DMS153 (cell line): ENCODE measurements at regions not wholly inside any gene's neighbourhood (a gene's known extent, or its start where the extent isn't known, plus 50 kb on each side); places are given as distances from the start of the nearest gene placed in this dataset.

Experiments used
- DNase-seq: peaks from one replicate; lab custom pipeline; 2025; lab: John Stamatoyannopoulos, UW

DNA sequence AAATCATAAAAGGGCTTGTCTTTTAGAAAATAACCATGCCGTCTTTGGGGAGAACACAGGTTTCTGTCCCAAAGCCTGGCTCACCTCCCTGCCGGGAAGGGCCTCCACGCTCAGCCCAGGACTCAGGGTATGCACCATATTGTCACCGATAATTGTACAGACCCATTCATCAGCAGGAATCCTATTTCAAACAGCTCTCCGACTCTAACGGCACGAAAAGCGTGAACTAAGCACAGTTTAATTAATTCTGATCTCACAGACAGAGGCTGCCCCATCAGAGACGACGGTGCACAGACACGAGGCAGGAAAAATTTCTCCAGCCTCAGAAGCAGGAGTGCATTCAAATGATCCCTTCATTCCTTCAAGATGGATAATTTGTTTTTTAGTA is 276.2 kb downstream of the MYCN start:
- no peak for DNase-seq

DNA sequence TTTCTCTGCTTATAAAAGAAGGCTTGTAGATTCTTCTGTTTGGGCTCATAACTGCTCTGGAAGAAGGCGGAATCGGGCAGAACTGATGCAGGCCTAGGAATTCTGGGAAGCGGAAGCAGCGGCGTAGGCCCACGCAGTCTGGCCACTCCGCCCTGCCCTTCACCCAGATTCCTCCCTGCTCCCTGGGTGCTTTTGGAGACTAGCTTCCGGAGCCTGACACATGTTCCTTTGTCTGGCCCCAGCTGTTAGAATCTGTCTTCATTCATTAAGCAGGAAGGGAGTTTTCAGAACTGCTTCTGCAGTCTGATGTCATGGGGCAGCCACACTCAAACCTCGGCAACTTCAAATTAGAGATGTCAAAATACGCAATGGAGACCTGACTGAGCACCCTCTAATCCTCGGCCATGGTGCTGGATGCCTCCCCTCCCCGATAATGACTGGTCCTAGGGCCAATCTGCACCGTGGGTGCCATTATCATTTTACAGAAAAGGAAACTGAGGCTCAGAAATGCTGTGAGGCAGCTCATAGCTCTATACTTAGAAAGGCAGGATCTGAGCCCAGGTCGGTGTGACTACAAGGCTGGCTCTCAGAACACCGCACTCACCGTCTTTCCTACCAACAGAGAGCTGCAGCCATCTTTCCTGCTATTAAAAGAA is 275.7 kb downstream of the MYCN start:
- no peak for DNase-seq

DNA sequence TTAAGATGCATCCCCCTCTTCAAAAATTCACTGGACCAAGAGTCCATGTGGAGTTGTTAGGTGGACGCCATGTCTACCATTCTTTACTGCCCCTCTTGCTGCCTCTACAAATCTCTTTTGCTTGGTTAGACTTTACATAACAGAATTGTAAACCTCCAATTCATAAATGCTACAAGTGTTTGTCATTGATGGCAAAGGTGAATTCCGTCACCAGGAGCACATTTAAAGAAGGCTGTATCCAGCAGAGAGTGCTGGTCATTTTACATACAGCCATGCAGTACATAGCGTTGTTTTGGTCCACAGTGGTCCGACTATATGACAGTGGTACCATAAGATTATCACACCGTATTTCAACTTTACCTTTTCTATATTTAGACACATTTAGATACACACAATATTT is 274.5 kb downstream of the MYCN start:
- no peak for DNase-seq

DNA sequence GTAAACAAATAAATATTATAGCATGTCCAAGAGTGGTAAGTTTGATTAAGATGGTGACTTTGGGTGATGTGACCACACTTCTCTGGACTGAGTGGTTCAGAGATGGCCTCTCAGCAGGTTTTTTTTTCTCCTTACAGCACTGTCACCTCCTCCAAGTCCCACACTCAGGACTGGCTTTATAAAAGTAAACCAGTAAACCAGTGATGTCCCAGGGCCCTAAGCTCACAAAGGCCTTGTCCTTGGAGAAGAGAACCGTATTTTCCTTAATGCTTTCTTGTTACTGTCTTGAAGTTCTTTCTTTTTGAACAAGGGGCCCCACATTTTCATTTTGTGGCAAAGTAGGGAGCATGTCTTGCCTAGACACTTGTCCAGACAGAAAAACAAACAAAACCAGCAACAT is 274.0 kb downstream of the MYCN start:
- DNase-seq, result no peak

DNA sequence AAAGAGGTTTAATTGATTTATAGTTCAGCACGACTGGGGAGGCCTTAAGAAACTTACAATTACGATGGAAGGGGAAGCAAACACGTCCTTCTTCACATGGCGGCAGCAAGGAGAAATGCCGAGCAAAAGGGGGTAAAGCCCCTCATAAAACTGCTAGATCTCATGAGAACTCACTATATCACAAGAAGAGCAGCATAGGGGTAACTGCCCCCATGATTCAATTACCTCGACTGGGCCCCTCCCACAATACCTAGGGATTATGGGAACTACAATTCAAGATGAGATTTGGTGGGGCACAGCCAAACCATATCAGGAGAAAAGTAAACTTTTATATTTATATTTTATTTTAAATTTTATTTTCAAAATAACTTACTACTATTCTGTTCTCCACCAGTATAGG is 272.0 kb downstream of the MYCN start:
- no peak for DNase-seq

DNA sequence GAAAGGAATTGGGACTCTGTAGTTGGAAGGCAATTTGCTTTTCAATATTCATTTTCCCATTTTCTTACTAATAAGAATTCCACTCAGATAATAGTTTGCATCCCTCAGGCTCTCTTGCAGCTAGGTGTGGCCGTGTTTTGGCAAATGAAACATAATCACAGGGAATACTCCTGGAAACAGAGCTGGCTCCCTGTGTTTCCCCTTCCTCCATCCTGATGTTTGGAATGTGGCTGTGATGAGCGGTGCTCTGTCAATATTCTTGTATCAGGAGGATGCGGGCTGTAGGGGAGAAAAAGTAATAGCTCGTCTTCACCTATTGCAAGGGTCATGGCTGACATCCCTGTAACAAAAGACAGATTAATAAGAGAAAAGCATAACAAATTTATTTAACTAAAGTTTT is 271.0 kb downstream of the MYCN start:
- DNase-seq, result no peak

DNA sequence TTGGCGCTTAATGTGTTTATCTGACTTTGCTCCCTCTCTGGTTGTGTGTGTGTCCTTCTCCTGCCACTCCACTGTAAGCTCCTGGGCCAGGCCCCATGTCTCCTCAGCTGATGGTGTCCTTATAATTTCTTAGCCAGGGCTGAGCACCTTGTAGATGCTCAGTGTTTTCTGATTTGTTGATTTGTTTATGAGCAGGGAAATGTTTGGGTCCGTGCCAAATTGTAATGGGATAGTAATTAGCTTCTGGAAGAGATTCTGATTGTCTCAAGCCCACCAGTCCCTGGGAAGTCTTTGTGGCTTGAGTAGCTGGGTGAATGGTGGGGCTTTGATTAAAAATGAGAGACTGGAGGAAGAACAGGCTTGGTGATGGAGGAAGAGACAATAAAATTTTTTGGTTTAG is 270.5 kb downstream of the MYCN start:
- no peak for DNase-seq

DNA sequence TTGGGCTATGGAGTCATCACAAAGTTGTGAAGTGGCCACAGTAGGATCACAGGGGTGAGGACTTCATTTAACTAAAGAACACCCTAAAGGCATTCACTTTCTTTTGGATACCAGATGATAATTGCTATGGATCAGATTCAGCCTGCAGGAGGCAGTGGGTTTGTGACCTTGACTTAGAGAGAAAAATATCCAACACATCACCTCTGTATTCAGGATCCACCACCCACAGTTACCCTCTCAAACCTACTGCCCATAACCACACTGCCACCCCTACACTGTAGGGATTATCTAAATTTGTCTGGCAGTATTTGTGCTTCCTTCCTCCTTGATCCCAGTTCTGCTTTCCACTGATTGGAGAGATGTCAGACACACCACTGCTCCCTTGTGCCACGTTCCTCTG is 269.4 kb downstream of the MYCN start:
- no peak for DNase-seq

DNA sequence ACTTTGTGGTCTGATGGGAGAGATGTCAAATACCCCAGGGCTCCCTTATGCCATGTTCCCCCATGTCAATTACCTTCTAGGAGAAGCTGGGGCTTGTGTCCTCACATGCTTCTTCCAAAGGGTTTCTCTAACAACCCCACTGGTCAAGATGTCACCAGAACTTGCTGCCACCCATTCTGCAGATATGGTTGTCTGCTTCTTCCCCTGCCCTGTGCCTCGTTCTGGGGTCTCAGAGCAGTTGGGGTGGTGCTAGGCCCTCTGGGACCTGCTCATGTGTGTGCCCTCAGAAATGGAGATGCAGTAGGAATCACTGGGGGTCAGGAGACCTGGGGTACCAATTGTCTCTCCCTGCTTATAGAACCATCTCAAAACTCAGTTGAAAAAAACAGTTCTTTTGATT is 268.6 kb downstream of the MYCN start:
- no peak for DNase-seq

DNA sequence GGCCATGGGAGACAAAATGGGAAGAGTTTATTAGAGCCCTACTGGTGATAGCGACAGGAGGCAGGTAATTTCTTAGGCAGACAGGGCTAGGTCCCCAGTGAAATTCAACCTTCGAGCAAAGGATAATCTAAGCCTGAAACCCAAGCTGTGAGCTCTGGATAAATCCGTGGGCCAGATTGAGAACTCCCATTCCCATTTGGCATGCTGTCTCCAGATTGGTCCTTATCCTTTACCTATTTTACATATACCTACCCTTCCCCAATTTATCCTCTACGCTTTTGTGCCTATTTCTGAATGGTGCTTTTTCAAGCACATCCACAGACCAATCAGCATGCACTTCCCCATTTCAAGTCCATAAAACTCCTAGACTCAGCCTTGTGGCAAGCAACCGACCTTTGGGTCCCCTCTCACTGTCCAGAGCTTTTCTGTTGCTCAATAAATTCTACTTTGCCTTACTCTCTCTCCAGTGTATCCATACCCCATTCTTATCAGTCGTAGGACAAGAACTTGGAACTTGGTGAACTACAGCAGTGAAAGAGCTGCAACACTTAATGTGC is 268.0 kb downstream of the MYCN start:
- DNase-seq, result no peak

DNA sequence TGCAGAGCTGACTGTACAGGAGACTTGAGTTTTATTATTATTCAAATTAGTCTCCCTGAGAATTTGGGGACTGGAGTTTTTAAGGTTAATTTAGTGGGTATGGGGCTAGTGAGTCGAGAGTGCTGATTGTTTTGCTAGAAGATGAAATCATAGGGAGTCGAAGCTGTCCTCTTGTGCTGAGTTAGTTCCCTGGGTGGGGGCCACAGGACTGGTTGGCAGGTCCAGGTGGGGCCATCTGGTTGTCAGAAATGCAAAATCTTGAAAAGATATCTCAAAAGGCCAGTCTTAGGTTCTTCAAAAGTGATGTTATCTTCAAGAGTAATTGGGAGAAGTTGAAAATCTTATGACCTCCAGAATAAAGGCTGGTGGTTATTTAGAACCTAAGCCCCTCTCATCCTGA is 267.3 kb downstream of the MYCN start:
- no peak for DNase-seq

DNA sequence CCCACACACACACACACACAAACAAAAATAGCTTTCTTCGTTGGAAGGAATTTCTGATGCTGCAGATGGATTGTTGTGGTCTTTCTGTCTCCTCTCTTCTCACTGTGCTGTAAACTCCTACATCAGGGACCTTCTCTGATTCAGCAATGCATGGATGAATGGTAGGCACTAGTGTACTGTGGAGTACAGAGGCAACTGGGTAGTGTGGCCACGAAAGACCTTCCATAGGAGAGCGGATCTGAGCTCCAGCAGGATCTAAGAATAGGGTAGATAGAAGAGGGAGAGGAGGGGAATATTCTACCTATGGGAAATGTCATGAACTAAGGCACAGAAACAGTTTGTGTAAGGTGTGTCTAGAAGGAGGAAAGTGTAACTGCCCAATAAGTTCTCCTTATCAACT is 266.8 kb downstream of the MYCN start:
- DNase-seq, result no peak

DNA sequence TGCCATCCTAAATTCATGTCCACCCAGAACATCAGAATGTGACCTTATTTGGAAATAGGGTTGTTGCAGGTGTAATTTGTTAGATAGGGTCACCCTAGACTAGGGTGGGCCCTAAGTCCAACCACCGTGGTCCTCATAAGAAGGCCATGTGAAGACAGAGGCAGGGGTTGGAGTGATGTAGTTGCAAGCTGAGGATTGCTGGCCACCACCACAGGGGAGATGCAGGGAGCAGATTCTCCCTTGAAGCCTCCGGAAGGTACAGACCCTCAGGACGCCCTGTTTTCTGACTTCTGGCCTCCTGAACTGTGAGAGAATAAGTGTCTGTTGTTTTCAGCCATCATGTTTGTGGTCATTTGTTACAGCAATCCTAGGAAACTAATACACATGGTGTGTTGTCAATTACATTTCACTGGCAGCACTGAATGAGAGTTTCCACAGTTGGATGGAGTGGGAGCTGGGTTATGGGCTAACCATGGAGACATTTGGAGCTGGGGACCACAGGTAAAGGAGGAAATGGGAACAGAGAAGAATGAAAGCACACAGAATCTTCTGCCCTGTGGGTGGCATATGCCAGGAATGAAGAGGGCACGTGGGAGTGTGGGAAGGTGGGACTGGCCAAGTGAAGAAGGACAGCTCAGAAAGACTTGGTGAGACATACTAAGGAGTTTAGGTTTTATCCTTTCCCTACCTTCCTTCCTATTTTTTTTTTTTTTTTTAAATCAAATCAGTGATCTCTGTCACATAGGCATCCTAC is 266.0 kb downstream of the MYCN start:
- no peak for DNase-seq

DNA sequence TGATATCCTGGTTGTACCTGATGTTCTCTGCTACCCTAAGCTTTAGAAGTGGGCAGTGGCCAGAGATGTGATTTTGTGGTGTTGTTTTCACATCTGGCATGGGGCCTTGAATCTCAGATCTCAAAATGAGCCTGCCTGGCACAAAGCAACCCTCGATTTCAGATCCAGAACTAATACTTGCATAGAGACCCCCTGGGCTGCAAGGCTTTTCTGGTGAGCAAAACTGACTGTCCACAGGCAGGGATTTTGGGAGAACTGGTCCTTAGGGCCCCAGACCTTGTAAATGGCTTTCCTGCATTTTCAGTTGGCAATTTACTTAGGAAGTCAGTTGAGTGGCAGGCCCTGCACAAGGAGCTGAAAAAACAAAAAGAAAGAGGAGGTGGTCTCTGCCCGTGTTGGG is 265.3 kb downstream of the MYCN start:
- DNase-seq, result no peak

DNA sequence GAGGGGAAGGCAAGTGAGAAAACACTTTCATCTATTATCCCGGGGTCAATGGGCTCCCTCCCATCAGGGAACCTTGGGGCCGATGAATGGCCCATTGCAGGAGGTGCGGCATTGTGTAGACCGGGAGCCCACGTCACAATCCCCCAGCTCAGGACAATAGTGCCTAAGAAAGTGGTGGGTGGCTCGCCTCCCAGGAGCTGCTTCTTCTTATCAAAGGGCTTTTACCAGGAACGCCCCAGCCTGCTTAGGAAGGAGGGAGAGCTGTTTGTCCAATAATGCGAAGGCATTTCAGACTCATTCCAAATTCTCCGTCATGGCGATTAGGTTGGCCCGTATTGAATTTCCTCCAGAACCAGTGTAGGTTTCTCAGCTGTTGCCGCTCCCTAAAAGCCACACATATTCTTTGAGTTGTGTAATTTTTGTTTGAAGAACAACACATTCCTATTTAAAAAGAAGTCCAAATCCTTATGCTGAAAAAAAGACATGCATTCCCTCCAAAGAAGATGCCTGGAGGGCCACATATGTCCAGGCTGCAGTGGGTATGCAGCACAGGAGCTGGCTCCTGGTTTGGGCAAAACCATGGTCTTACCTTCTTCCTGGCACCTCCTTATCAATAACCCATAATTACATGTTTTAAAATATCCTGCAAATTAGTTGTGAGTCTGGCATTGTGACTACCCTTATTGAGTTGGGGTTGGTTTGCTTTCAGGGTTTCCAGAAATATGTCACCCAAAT is 264.7 kb downstream of the MYCN start:
- DNase-seq, result no peak

DNA sequence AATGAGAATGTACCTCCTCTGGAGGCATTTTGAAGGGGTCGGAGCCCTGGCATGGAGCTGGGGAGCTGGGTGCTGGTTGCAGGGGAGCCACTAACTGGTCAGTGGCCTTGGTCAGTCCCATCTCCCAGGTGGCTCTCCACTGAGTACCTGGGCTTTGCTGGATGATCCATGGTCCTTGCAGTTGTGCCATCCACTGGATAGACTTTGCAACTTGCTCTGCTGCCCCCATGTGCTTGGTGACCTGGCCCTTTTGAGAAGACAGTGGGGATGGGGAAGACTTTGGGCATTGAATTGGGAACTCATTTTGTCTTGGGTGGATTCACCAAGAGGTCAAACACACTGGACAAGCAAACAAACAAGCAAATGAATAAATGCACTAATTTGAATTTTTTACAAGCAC is 263.9 kb downstream of the MYCN start:
- DNase-seq, result no peak

DNA sequence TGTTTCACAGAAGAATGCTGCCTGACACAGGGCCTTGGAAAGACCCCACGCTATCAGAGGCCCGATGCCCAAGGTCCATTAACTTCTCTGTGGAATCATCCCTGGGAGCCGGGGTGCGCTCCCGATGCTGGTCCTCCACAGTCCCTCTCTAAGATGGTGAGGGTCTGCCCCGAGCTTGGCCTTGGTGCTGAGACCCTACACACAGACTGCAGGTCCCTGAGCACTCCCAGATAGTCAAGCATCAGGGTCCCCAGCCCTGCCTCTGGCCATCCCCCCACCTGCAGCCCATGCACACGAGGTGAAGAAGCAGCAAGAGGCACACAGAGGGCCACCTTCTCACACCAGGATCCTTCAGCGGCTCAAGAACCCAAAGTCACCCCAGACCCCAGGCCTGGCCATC is 263.3 kb downstream of the MYCN start:
- DNase-seq, result no peak

DNA sequence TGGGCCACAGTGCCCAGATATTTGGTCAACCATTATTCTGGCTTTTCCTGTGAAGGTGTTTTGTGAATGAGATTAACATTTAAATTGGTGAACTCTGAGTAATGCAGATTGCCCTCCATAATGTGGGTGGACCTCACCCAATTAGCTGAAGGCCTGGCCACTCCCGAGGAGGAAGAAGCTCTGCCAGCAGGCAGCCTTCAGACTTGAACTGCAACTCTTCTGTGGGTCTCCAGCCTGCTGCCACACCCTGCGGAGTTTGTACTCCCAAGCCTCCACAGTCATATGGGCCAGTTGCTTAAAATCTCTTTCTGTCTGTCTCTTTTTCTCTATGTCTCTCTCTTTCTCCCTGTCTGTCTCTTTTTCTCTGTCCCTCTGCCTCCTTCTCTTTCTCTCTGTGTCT is 262.7 kb downstream of the MYCN start:
- DNase-seq, result no peak

DNA sequence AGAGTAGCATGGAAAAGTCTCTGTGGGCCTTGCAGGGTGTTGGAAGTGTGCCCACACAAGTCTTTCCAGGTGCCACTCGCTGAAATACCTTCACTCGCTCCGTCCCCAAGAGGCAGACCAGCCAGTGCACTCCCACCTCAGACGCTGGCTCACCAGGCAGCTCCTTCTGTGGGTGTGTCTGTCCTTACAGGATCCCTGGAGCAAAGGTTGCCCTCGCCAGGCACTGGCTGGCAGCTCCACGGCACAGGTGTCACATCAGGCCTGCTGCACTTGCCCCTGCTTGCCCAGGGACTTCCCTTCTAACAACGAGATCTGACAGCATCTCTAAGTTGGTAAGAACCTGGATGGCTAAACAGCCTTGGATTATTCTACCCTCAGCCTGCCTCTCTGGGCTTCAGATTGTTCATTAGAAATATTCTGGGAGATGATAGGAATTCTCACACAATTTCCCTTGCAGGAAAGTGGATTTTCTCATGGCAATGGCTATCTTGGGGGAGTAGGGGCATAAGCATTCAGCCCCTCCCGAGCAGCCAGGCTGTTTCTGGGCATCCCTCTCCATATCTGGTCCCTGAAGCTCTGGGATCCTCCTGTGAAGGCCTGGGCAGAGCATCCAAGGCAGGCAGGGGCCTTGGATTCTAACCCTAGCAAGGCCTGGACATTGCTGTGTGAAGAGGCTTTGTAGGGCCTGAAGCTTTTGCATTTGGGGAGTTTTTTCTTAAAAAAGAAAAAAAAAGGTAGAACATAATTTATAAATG is 262.1 kb downstream of the MYCN start:
- no peak for DNase-seq

DNA sequence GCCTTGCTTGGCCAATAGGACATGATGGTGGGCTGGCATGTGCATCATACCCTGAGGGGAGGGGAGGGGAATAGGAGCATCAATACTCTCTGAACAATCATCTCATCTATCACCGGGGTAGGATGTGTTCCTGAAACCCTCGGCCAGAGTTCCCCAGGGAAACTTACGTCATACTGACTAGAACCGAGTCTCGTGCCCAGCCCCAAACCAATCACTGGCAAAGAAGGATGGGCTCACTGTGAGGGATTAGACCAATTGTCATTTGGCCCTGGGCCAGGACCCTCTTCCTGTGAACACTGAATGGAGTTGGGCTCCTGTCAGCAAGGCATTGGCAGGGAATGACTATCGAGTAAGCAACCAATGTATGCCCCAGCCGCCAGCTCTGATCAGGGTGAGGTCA is 261.5 kb downstream of the MYCN start:
- DNase-seq, result no peak

DNA sequence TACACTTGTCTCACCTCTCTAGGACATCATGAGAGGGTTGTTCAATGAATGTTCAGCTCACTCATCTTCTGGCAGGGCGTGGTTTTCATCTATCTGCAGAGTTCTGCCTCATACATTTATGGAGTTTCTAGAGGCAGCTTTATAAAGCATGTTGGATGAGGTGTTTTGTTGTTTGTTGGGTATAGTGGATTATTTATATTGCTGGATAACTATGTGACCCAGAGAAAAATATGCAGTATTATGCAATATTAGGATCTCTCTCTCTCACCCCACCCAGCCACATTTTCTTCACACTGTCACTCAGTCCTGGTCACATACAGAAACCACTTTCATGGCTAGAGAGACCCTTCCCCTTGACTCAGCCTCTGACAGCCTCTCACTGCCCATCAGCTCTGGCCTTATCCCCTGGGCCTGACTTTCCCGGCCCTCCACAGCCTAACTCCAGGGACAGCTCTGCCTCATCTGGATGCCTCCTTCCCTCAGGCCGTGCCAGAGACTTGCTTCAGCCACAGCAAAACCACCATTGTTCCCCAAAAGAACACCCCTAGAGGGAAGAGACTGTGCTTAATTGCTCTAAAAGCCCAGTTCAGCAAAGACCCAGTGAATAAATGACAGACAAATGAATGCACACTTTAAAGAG is 260.3 kb downstream of the MYCN start:
- no peak for DNase-seq
